Liver (tissue), 8 donors: ENCODE measurements at regions not wholly inside any gene's neighbourhood (a gene's known extent, or its start where the extent isn't known, plus 50 kb on each side); places are given as distances from the start of the nearest gene placed in this dataset.

Source experiments
- DNase-seq: peaks from one replicate; pipeline ENCODE4 v3.0.0-alpha.2; 2017; ENCODE audit warnings: low spot score
- H3K27ac ChIP-seq, 2 donors: one replicate each; pipeline ENCODE4 v1.7.0; 2013; ENCODE audit warnings: inconsistent platforms in 2 of 2, low read length in 2 of 2, control low read depth in 1 of 2, low read depth in 1 of 2, mild to moderate bottlenecking in 1 of 2
- H3K27me3 ChIP-seq, 4 donors: one replicate each; pipeline versions ENCODE4 v1.6.1 to v1.7.0; 2013; ENCODE audit warnings: low read length in 3 of 4, inconsistent platforms in 1 of 4, mild to moderate bottlenecking in 1 of 4, moderate library complexity in 1 of 4; ENCODE audit not compliant: control insufficient read depth in 4 of 4, insufficient read depth in 4 of 4
- H3K36me3 ChIP-seq, 4 donors: one replicate each; pipeline versions ENCODE4 v1.6.1 to v1.7.0; 2013; ENCODE audit warnings: low read length in 3 of 4, mild to moderate bottlenecking in 3 of 4, low read depth in 1 of 4, moderate library complexity in 1 of 4; ENCODE audit not compliant: control insufficient read depth in 4 of 4, insufficient read depth in 3 of 4
- H3K4me1 ChIP-seq, 4 donors: one replicate each; pipeline versions ENCODE4 v1.6.1 to v1.7.0; 2013; ENCODE audit warnings: low read length in 3 of 4, mild to moderate bottlenecking in 3 of 4, moderate library complexity in 1 of 4; ENCODE audit not compliant: control insufficient read depth in 4 of 4, insufficient read depth in 4 of 4
- H3K4me3 ChIP-seq, 3 donors: one replicate each; pipeline versions ENCODE4 v1.6.1 to v1.7.0; 2013; ENCODE audit warnings: low read length in 3 of 3, control low read depth in 1 of 3, low read depth in 1 of 3, mild to moderate bottlenecking in 1 of 3
- H3K9ac ChIP-seq, 2 donors: one replicate each; pipeline ENCODE4 v1.7.0; 2013; ENCODE audit warnings: low read length in 2 of 2, mild to moderate bottlenecking in 2 of 2, moderate library complexity in 2 of 2, control low read depth in 1 of 2, low read depth in 1 of 2
- H3K9me3 ChIP-seq, 4 donors: one replicate each; pipeline versions ENCODE4 v1.6.1 to v1.7.0; 2013; ENCODE audit warnings: low read length in 3 of 4; ENCODE audit not compliant: control insufficient read depth in 4 of 4
- ATF3 ChIP-seq: IDR thresholded peaks from 2 replicates; pipeline ENCODE4 v1.6.1; 2016; ENCODE audit warnings: antibody characterized with exemption
- CTCF ChIP-seq: fragments of 150-350 bp; IDR thresholded peaks from 2 replicates; pipeline ENCODE4 v1.5.1; 2017; ENCODE audit warnings: improper control_type of control experiment, low read depth, low read length; ENCODE audit not compliant: missing input control
- EGR1 ChIP-seq, 2 donors: IDR thresholded peaks; 2 replicates each; pipeline ENCODE4 v1.6.1; 2016 to 2018; ENCODE audit warnings: antibody characterized with exemption in 2 of 2, low read depth in 2 of 2
- FOXA1 ChIP-seq: IDR thresholded peaks from 2 replicates; pipeline ENCODE4 v1.6.1; 2016; ENCODE audit warnings: antibody characterized with exemption
- FOXA2 ChIP-seq: IDR thresholded peaks from 2 replicates; pipeline ENCODE4 v1.6.1; 2016; ENCODE audit warnings: antibody characterized with exemption
- GABPA ChIP-seq, 2 donors: IDR thresholded peaks in 1 of 2; conservative IDR thresholded peaks in 1 of 2; 2 replicates each; pipeline ENCODE4 v1.6.1; 2016; ENCODE audit warnings: antibody characterized with exemption in 2 of 2, mild to moderate bottlenecking in 1 of 2, moderate library complexity in 1 of 2
- HNF4A ChIP-seq, 2 donors: conservative IDR thresholded peaks; 2 replicates each; pipeline ENCODE4 v1.6.1; 2016; ENCODE audit warnings: antibody characterized with exemption in 2 of 2, mild to moderate bottlenecking in 2 of 2
- HNF4G ChIP-seq: IDR thresholded peaks from 2 replicates; pipeline ENCODE4 v1.6.1; 2016; ENCODE audit warnings: antibody characterized with exemption
- JUND ChIP-seq, 2 donors: IDR thresholded peaks; 2 replicates each; pipeline ENCODE4 v1.6.1; 2016; ENCODE audit warnings: antibody characterized with exemption in 2 of 2
- MAX ChIP-seq: IDR thresholded peaks from 2 replicates; pipeline ENCODE4 v1.6.1; 2016; ENCODE audit warnings: antibody characterized with exemption
- NR2F2 ChIP-seq: IDR thresholded peaks from 2 replicates; pipeline ENCODE4 v1.6.1; 2016; ENCODE audit warnings: antibody characterized with exemption
- RAD21 ChIP-seq, 2 donors: IDR thresholded peaks; 2 replicates each; pipeline ENCODE4 v1.6.1; 2016; ENCODE audit warnings: antibody characterized with exemption in 2 of 2, mild to moderate bottlenecking in 2 of 2
- REST ChIP-seq: IDR thresholded peaks from 2 replicates; pipeline ENCODE4 v1.6.1; 2016; ENCODE audit warnings: antibody characterized with exemption, mild to moderate bottlenecking
- RXRA ChIP-seq, 2 donors: IDR thresholded peaks; 2 replicates each; pipeline ENCODE4 v1.6.1; 2017 to 2018; ENCODE audit warnings: antibody characterized with exemption in 2 of 2, mild to moderate bottlenecking in 1 of 2
- SP1 ChIP-seq: IDR thresholded peaks from 2 replicates; pipeline ENCODE4 v1.6.1; 2018; ENCODE audit warnings: antibody characterized with exemption, mild to moderate bottlenecking
- TAF1 ChIP-seq: conservative IDR thresholded peaks from 2 replicates; pipeline ENCODE4 v1.6.1; 2016; ENCODE audit warnings: antibody characterized with exemption, mild to moderate bottlenecking
- YY1 ChIP-seq: IDR thresholded peaks from 2 replicates; pipeline ENCODE4 v1.6.1; 2016; ENCODE audit warnings: antibody characterized with exemption, mild to moderate bottlenecking
- ZBTB33 ChIP-seq: IDR thresholded peaks from 2 replicates; pipeline ENCODE4 v1.6.1; 2016; ENCODE audit warnings: antibody characterized with exemption
- WGBS: extraction: QIAGEN DNeasy Blood & Tissue Kit; methylation state at CpG from one replicate; pipeline ENCODE4 v1.1.7; 2013; 5-methylcytosine and 5-hydroxymethylcytosine counted together
- donor health status: healthy.
- donor health status: healthy.
- donor health status: healthy.
- donor health status: healthy.
- donor health status: healthy.

- 85% methylated on average over 4 of the region's 4 CpGs for WGBS
- Histone ChIP-seq H3K4me1 (peaks cover 0 to 1% (median 0%) of the 10 kb centered on the region in 4 donors), H3K4me3 (no peak overlapping the region), H3K9me3 (no peaks in the 10 kb centered on the region), H3K27me3 (no peaks in the 10 kb centered on the region), H3K27ac (no peak overlapping the region), H3K9ac (no peak overlapping the region), H3K36me3 (no peaks in the 10 kb centered on the region)
- TF ChIP-seq REST: no peak
- TF ChIP-seq SP1: no peak
- TF ChIP-seq RXRA (IDR thresholded peaks at IDR 0.05): no peak
- TF ChIP-seq ZBTB33: no peak
- no peak for DNase-seq
Measured at GRCh38 chr10:45183174-45183573, 132.2 kb downstream of the OR13A1 start.

GRCh38 chr10:45197816-45198485 is 117.5 kb downstream of the OR13A1 start:
- WGBS: 90% methylated on average over 28 of the region's 28 CpGs
- Histone ChIP-seq H3K9me3 (no peaks in the 10 kb centered on the region), H3K4me3 (no peak overlapping the region), H3K36me3 (no peaks in the 10 kb centered on the region), H3K4me1 (no peaks in the 10 kb centered on the region), H3K9ac (no peak overlapping the region), H3K27me3 (peaks cover 0 to 2% (median under 1%) of the 10 kb centered on the region in 4 donors), H3K27ac (no peak overlapping the region)
- TF ChIP-seq FOXA2 (no peak), JUND (IDR thresholded peaks at IDR 0.05) (no peak), SP1 (no peak), NR2F2 (no peak), EGR1 (IDR thresholded peaks at IDR 0.05; ENCODE audit: low read depth in 2 of 2) (no peak), GABPA (IDR thresholded peaks at IDR 0.05 in 1 of 2, conservative IDR thresholded peaks at IDR 0.05 in 1 of 2) (no peak), FOXA1 (no peak), HNF4G (no peak), ZBTB33 (no peak), MAX (no peak), CTCF (no peak), RXRA (IDR thresholded peaks at IDR 0.05) (no peak), HNF4A (conservative IDR thresholded peaks at IDR 0.05) (no peak), REST (no peak), YY1 (no peak), RAD21 (IDR thresholded peaks at IDR 0.05) (no peak), TAF1 (no peak), ATF3 (no peak)
- DNase-seq: no peak
